ENCODE measurements at regions not wholly inside any gene's neighbourhood (a gene's known extent, or its start where the extent isn't known, plus 50 kb on each side); places are given as distances from the start of the nearest gene placed in this dataset.

DNA sequence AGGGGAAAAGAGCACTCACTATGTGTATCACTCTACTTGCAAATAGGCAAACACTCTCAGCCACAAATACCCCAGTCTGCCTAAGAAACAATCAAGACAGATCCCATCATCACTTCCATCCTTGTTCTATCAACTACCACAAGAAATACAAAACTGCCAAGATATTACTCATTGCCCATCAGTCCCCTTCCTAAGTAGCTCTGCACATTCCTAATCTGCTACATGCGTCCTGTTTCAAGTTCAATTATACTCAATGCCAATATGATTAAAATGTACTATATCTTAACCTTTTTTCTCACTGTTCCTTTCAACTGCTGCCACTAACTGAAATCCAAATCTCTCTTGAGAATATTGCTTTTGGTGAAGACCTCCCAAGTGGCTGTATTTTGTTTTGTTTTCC is 1688.4 kb downstream of the PLA2G4A start:
- H3K27ac ChIP-seq = no peak overlapping the region
- no peak for FAIRE-seq
- no peak for DNase-seq (ENCODE audit: low read depth in 1 of 2, low spot score in 1 of 2)
- no peak overlapping the region for H3K4me2 ChIP-seq
- POLR2A ChIA-PET = no interaction called here
- no peaks in the 10 kb centered on the region for H3K9me3 ChIP-seq
- 92% methylated on average over 1 of the region's 1 CpG for WGBS (ENCODE audit: missing lambda C conversion rate)
- no peak overlapping the region for H3K4me3 ChIP-seq
- H3K4me1 ChIP-seq = no peaks in the 10 kb centered on the region
- TF ChIP-seq HOXB13 (CRISPR knock-in tag; IDR thresholded peaks at IDR 0.05; ENCODE audit: low read depth) (no peak), RARB (CRISPR knock-in tag; IDR thresholded peaks at IDR 0.05) (no peak), RNF2 (IDR thresholded peaks at IDR 0.05; ENCODE audit: borderline replicate concordance, low read depth) (no peak), ZSCAN20 (CRISPR knock-in tag; IDR thresholded peaks at IDR 0.05) (no peak), RCOR1 (IDR thresholded peaks at IDR 0.05; ENCODE audit: low read depth, low read length) (no peak)
- ATAC-seq = no peak
- CTCF ChIA-PET = no interaction called here

DNA sequence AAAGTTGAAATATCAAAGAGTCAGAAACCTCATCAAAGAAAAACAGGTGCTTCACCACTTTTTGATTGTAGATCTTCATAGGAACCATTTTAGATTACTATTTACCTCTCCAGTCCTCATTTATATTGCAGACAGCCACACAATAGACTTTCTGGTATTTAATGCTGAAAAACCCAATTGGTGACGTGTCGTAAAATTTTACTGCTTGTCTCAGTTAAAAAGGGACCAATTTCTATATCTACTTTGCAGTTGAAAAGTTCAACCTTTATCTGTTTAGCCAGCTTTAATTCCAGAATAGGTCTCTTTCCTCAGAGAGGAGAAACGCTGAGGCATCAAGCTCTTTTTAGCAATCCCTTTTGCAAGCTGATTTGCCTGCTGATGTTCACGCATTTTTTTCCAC is 1722.4 kb downstream of the PLA2G4A start:
- ChIA-PET POLR2A (no interaction called here), CTCF (no interaction called here)
- FAIRE-seq = no peak
- no peak overlapping the region for H3K27ac ChIP-seq
- DNase-seq (ENCODE audit: low read depth in 1 of 2, low spot score in 1 of 2) = no peak
- H3K9me3 ChIP-seq = no peaks in the 10 kb centered on the region
- no peak for ATAC-seq
- no peak overlapping the region for H3K4me3 ChIP-seq
- no peaks in the 10 kb centered on the region for H3K4me1 ChIP-seq
- WGBS (ENCODE audit: missing lambda C conversion rate) = 67% methylated on average over 4 of the region's 4 CpGs
- TF ChIP-seq MAZ (IDR thresholded peaks at IDR 0.05; ENCODE audit: borderline replicate concordance, low read depth, low read length) (no peak), HOXA7 (CRISPR knock-in tag; IDR thresholded peaks at IDR 0.05) (no peak), POLR2AphosphoS2 (conservative IDR thresholded peaks at IDR 0.05; ENCODE audit: low read length) (no peak), SREBF2 (IDR thresholded peaks at IDR 0.05) (no peak), CBX2 (IDR thresholded peaks at IDR 0.05; ENCODE audit: borderline replicate concordance, low read depth) (no peak), SMC3 (IDR thresholded peaks at IDR 0.05) (no peak), ZFP36 (IDR thresholded peaks at IDR 0.05; ENCODE audit: borderline replicate concordance, partially characterized antibody) (no peak), FOSB (CRISPR knock-in tag; IDR thresholded peaks at IDR 0.05) (no peak), ZNF302 (CRISPR knock-in tag; IDR thresholded peaks at IDR 0.05) (no peak), EHF (CRISPR knock-in tag; IDR thresholded peaks at IDR 0.05) (no peak), NFE2L2 (conservative IDR thresholded peaks at IDR 0.05; ENCODE audit: low read length) (no peak), FOXS1 (CRISPR knock-in tag; IDR thresholded peaks at IDR 0.05) (no peak), POLR2A (IDR thresholded peaks at IDR 0.05; ENCODE audit: low read length) (no peak), RARB (CRISPR knock-in tag; IDR thresholded peaks at IDR 0.05) (no peak), EP300 (IDR thresholded peaks at IDR 0.05) (no peak)
- TF ChIP-seq, protein P1, sequence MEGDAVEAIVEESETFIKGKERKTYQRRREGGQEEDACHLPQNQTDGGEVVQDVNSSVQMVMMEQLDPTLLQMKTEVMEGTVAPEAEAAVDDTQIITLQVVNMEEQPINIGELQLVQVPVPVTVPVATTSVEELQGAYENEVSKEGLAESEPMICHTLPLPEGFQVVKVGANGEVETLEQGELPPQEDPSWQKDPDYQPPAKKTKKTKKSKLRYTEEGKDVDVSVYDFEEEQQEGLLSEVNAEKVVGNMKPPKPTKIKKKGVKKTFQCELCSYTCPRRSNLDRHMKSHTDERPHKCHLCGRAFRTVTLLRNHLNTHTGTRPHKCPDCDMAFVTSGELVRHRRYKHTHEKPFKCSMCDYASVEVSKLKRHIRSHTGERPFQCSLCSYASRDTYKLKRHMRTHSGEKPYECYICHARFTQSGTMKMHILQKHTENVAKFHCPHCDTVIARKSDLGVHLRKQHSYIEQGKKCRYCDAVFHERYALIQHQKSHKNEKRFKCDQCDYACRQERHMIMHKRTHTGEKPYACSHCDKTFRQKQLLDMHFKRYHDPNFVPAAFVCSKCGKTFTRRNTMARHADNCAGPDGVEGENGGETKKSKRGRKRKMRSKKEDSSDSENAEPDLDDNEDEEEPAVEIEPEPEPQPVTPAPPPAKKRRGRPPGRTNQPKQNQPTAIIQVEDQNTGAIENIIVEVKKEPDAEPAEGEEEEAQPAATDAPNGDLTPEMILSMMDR (IDR thresholded peaks at IDR 0.05) = no peak
- TF ChIP-seq, protein P2, sequence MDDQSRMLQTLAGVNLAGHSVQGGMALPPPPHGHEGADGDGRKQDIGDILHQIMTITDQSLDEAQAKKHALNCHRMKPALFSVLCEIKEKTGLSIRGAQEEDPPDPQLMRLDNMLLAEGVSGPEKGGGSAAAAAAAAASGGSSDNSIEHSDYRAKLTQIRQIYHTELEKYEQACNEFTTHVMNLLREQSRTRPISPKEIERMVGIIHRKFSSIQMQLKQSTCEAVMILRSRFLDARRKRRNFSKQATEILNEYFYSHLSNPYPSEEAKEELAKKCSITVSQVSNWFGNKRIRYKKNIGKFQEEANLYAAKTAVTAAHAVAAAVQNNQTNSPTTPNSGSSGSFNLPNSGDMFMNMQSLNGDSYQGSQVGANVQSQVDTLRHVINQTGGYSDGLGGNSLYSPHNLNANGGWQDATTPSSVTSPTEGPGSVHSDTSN (IDR thresholded peaks at IDR 0.05) = no peak
- TF ChIP-seq, protein P3, sequence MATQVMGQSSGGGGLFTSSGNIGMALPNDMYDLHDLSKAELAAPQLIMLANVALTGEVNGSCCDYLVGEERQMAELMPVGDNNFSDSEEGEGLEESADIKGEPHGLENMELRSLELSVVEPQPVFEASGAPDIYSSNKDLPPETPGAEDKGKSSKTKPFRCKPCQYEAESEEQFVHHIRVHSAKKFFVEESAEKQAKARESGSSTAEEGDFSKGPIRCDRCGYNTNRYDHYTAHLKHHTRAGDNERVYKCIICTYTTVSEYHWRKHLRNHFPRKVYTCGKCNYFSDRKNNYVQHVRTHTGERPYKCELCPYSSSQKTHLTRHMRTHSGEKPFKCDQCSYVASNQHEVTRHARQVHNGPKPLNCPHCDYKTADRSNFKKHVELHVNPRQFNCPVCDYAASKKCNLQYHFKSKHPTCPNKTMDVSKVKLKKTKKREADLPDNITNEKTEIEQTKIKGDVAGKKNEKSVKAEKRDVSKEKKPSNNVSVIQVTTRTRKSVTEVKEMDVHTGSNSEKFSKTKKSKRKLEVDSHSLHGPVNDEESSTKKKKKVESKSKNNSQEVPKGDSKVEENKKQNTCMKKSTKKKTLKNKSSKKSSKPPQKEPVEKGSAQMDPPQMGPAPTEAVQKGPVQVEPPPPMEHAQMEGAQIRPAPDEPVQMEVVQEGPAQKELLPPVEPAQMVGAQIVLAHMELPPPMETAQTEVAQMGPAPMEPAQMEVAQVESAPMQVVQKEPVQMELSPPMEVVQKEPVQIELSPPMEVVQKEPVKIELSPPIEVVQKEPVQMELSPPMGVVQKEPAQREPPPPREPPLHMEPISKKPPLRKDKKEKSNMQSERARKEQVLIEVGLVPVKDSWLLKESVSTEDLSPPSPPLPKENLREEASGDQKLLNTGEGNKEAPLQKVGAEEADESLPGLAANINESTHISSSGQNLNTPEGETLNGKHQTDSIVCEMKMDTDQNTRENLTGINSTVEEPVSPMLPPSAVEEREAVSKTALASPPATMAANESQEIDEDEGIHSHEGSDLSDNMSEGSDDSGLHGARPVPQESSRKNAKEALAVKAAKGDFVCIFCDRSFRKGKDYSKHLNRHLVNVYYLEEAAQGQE (IDR thresholded peaks at IDR 0.05) = no peak
- TF ChIP-seq, protein P4, sequence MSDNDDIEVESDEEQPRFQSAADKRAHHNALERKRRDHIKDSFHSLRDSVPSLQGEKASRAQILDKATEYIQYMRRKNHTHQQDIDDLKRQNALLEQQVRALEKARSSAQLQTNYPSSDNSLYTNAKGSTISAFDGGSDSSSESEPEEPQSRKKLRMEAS (IDR thresholded peaks at IDR 0.05) = no peak
- TF ChIP-seq, protein P5, sequence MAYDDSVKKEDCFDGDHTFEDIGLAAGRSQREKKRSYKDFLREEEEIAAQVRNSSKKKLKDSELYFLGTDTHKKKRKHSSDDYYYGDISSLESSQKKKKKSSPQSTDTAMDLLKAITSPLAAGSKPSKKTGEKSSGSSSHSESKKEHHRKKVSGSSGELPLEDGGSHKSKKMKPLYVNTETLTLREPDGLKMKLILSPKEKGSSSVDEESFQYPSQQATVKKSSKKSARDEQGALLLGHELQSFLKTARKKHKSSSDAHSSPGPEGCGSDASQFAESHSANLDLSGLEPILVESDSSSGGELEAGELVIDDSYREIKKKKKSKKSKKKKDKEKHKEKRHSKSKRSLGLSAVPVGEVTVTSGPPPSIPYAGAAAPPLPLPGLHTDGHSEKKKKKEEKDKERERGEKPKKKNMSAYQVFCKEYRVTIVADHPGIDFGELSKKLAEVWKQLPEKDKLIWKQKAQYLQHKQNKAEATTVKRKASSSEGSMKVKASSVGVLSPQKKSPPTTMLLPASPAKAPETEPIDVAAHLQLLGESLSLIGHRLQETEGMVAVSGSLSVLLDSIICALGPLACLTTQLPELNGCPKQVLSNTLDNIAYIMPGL (CRISPR knock-in tag; IDR thresholded peaks at IDR 0.05; ENCODE audit: borderline replicate concordance) = no peak
- H3K4me2 ChIP-seq = no peak overlapping the region

All from A549 (cell line).